ENCODE measurements at regions not wholly inside any gene's neighbourhood (a gene's known extent, or its start where the extent isn't known, plus 50 kb on each side); places are given as distances from the start of the nearest gene placed in this dataset.

DNA sequence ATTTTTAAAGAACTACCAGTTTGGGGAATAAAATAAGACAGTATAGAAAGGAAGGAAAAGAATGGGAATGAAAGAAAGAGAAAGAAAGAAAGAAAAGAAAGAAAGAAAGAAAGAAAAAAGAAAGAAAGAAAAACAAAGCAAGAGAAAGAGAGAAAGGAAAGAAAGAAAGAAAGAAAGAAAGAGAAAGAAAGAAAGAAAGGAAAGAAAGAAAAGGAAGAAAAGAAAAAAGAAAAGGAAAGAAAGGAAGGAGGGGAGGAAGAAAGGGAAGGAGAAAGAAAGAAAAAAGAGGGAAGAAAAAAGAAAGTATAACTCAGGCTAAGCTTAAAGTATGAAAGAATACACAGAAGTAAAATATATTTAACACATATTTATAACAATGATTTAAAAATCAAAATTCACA is 51.0 kb upstream of the FGF10 start:
- TF ChIP-seq, protein P1, sequence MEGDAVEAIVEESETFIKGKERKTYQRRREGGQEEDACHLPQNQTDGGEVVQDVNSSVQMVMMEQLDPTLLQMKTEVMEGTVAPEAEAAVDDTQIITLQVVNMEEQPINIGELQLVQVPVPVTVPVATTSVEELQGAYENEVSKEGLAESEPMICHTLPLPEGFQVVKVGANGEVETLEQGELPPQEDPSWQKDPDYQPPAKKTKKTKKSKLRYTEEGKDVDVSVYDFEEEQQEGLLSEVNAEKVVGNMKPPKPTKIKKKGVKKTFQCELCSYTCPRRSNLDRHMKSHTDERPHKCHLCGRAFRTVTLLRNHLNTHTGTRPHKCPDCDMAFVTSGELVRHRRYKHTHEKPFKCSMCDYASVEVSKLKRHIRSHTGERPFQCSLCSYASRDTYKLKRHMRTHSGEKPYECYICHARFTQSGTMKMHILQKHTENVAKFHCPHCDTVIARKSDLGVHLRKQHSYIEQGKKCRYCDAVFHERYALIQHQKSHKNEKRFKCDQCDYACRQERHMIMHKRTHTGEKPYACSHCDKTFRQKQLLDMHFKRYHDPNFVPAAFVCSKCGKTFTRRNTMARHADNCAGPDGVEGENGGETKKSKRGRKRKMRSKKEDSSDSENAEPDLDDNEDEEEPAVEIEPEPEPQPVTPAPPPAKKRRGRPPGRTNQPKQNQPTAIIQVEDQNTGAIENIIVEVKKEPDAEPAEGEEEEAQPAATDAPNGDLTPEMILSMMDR (IDR thresholded peaks at IDR 0.05), result no peak
- no peak for TF ChIP-seq POLR2A (IDR thresholded peaks at IDR 0.05)

Measured in right lobe of liver (tissue), 4 donors.